ENCODE measurements at regions not wholly inside any gene's neighbourhood (a gene's known extent, or its start where the extent isn't known, plus 50 kb on each side); places are given as distances from the start of the nearest gene placed in this dataset.
A peak's percentile ranks its signal among the peaks of the same experiment; 100 is the strongest.
"Not testable (repeated sequence)": the region's sequence is repeated elsewhere in the genome, so short reads cannot be mapped to it uniquely, and the experiment has no call there.

DNA sequence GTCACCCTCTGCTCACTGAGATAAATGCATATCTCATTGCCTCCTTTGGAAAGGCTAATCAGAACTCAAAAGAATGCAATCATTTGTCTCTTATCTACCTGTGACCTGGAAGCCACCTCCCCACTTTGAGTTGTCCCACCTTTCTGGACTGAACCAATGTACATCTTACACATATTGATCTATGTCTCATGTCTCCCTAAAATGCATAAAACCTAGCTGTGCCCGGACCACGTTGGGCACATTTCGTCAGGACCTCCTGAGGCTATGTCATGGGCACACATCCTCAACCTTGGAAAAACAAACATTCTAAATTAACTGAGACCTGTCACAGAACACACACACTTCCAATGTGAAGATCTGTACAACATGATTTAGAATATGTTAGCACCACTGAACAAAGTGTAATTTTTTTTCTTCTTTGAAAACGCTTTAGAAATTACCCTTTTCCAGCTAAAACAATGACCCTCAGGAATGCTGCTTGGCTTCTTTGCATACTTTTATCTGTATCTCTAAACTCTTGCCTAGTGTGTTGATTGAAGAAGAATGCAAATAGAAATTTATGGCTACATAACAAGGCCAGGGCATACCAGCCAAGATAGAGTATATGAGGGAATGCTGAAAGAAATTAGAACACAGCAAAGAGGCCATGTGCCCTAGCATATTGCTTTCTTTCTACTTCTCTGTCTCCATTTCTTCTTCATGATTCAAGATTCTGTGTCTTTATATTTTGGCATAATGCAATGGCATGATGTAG is 84.6 kb upstream of the DST start:
- H3K4me1 Mint-ChIP-seq: no peaks in the 10 kb centered on the region
- ATAC-seq: no peak

DNA sequence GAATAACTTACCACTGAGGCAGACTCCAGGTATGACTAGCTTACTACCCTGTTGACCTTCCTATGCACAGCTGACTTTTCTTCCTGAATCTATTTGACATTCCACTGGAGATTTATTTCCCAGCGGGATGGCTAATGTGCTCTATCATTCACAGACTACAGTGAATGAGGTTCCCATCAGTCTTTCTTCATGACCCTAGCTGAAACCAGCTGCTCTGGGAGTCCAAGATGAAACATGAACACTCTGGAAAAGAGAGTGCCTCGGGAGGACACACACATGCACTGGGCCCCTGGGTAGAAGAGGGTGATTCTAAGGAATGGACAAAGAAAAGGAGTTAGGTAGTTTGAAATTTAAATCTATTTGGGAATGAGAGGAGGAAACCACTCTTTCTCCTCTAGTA is 82.6 kb upstream of the DST start:
- Mint-ChIP-seq H3K36me3 (no peaks in the 10 kb centered on the region), H3K4me3 (no peak overlapping the region), H3K9me3 (no peaks in the 10 kb centered on the region), H3K27me3 (no peaks in the 10 kb centered on the region), H3K4me1 (no peaks in the 10 kb centered on the region), H3K27ac (no peak overlapping the region)
- no peak for ATAC-seq

More for the DNA sequence above, 84.6 kb upstream of the DST start:
- H3K27ac Mint-ChIP-seq: no peak overlapping the region
- H3K9me3 Mint-ChIP-seq: no peaks in the 10 kb centered on the region
- H3K4me3 Mint-ChIP-seq: no peak overlapping the region
- H3K36me3 Mint-ChIP-seq: no peaks in the 10 kb centered on the region
- H3K27me3 Mint-ChIP-seq: no peaks in the 10 kb centered on the region

DNA sequence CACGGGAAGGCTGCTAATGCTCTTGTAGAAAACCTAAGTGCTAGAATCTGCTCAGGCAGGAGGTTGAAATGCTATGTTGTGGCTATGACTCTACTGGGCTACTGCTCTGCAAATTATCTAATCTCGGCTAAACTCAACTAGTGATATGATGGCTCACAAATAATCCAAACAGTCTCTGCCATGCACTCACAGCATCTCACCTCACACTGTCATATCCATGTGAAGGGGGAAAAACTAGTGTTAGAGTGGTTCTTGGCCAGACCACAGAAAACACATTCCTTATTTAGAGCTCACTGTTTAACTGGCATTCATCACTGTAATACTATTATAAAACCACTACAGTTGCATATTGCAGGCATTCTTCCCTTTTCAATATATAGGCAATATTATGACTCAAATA is 81.8 kb upstream of the DST start:
- Mint-ChIP-seq H3K4me3 (no peak overlapping the region), H3K36me3 (no peaks in the 10 kb centered on the region), H3K9me3 (peaks cover 4% of the 10 kb centered on the region), H3K4me1 (no peaks in the 10 kb centered on the region), H3K27ac (no peak overlapping the region), H3K27me3 (no peaks in the 10 kb centered on the region)
- no peak for ATAC-seq

DNA sequence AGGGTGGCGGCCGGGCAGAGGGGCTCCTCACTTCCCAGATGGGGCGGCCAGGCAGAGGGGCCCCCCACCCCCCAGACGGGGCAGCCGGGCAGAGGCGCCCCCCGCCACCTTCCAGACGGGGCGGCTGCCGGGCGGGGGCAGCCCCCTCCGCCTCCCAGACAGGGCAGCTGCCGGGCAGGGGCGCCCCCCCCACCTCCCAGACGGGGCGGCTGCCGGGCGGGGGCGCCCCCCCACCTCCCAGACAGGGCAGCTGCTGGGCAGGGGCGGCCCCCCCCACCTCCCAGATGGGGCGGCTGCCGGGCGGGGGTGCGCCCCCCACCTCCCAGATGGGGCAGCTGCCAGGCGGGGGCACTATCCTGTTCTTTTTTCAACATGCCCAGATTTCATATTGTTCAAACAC is 78.2 kb upstream of the DST start:
- Mint-ChIP-seq H3K4me3 (no peak overlapping the region), H3K9me3 (peaks cover 9% of the 10 kb centered on the region), H3K27ac (no peak overlapping the region), H3K27me3 (no peaks in the 10 kb centered on the region), H3K4me1 (no peaks in the 10 kb centered on the region), H3K36me3 (no peaks in the 10 kb centered on the region)
- ATAC-seq: peak; percentile 76

DNA sequence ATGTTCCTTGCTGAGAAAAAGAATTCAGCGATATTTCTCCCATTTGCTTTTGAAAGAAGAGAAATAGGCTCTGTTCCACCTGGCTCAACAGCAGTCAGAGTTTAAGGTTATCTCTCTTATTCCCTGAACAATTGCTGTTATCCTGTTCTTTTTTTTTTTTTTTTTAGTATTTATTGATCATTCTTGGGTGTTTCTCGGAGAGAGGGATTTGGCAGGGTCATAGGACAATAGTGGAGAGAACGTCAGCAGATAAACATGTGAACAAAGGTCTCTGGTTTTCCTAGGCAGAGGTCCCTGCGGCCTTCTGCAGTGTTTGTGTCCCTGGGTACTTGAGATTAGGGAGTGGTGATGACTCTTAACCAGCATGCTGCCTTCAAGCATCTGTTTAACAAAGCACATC is 77.5 kb upstream of the DST start:
- H3K4me3 Mint-ChIP-seq, H3K4me1 Mint-ChIP-seq, H3K27ac Mint-ChIP-seq, ATAC-seq, H3K36me3 Mint-ChIP-seq, H3K9me3 Mint-ChIP-seq, H3K27me3 Mint-ChIP-seq: not testable (repeated sequence)

DNA sequence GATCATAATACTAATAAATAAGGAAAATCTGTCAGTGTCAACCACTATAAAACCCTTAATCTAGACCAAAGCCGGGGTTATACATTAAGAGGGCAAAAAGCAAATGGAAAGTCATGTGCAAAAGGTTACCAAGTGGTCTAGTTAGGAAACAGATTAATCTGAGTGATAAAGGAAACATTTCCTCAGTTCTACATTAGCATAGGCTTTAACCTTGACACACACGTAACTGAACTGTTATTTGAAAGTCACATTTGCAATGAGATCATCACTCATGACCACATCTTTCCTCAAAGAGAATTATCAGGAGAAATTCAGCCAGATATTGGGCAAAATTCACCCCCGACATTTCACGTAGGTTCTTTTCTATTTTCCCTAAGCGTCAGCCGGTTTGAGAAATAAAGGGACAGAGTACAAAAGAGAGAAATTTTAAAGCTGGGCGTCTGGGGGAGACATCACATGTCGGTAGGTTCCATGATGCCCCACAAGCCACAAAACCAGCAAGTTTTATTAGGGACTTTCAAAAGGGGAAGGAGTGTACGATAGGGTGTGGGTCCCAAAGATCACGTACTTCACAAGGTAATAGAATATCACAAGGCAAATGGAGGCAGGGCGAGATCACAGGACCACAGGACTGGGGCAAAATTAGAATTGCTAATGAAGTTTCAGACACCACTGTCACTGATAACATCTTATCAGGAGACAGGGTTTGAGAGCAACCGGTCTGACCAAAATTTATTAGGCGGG is 76.8 kb upstream of the DST start:
- not testable (repeated sequence) for H3K9me3 Mint-ChIP-seq, H3K27me3 Mint-ChIP-seq, H3K4me3 Mint-ChIP-seq, ATAC-seq, H3K27ac Mint-ChIP-seq, H3K4me1 Mint-ChIP-seq, H3K36me3 Mint-ChIP-seq

DNA sequence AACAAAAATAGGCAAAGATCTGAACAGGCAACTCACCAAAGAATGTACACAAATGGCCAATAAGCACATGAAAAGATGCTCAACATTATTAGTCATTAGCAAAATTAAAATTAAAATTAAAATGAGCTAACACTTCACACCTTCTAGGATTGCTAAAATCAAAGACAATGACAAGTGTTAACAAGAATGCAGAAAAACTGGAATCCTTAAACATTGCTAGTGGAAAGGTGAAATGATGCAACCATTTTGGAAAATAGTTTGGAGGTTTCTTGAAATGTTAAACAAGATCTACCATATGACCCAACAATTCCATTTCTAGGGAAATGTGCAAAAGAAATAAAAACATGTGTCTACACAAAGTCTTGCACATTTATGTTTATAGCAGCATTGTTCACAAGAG is 75.5 kb upstream of the DST start:
- no peaks in the 10 kb centered on the region for H3K4me1 Mint-ChIP-seq
- H3K4me3 Mint-ChIP-seq: no peak overlapping the region
- no peak for ATAC-seq
- H3K36me3 Mint-ChIP-seq: no peaks in the 10 kb centered on the region
- H3K27me3 Mint-ChIP-seq: no peaks in the 10 kb centered on the region
- no peak overlapping the region for H3K27ac Mint-ChIP-seq
- peaks cover 9% of the 10 kb centered on the region for H3K9me3 Mint-ChIP-seq

DNA sequence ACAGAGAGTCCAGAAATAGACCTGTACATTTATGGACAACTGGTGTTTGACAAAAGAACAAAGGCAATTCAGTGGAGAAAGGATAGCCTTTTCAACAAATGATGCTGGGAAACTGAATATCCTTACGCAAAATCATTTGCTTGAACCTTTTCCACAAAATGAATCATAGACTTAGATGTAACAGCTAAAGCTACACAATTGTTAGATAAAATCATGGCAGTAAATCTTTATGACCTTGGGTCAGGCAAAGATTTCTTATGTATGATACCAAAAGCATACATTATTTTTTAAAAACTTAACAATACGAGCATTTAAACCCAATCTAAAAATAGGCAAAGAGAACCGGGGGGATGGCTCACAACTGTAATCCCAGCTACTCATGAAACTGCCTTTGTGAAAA is 73.5 kb upstream of the DST start:
- H3K4me1 Mint-ChIP-seq: no peaks in the 10 kb centered on the region
- peaks cover 9% of the 10 kb centered on the region for H3K9me3 Mint-ChIP-seq
- no peak overlapping the region for H3K4me3 Mint-ChIP-seq
- no peak overlapping the region for H3K27ac Mint-ChIP-seq
- no peaks in the 10 kb centered on the region for H3K36me3 Mint-ChIP-seq
- no peak for ATAC-seq
- no peaks in the 10 kb centered on the region for H3K27me3 Mint-ChIP-seq

DNA sequence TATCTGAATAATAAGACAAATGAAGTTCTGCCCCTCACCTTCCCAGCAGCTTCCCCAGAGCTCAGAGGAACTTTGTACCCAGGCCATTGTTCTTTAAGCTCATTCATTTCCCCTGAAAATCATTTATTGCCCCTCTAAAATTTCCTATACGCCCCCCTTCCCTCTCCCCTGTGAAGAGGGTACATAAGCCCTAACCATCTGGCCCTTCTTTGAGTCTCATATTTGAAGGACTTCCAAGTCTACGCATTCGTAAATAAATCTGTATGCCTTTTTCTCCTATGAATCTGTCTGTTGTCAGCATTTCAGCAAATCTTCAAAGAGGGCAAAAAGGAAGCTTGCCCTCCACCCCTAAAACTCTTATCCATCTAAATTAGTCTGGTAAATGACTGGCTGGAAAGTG is 73.1 kb upstream of the DST start:
- no peak for ATAC-seq
- Mint-ChIP-seq H3K36me3 (no peaks in the 10 kb centered on the region), H3K27ac (no peak overlapping the region), H3K9me3 (peaks cover 9% of the 10 kb centered on the region), H3K27me3 (no peaks in the 10 kb centered on the region), H3K4me1 (no peaks in the 10 kb centered on the region), H3K4me3 (no peak overlapping the region)

DNA sequence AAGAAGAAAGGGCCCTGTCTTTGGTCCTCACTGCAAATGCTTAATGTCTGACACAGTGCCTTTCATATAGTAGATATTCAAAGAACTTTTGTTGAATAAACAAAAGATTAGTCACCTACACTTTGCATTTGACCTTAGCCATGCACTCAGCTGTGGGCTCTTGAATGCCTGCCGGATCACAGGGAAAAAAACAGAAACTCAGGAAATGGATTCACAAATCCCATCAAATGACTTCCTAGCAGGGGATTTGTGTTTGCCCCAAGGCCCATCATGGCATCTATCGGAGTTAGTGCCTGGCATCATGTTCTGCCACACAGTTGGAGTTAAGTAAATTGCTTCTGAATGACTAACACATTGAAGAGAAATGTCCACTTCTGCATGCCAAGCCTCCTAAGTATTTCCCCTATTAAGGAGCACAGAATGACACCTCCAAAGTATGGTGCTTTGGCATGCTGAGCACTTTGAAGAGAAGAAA is 72.3 kb upstream of the DST start:
- Mint-ChIP-seq H3K36me3 (no peaks in the 10 kb centered on the region), H3K27me3 (no peaks in the 10 kb centered on the region), H3K4me1 (no peaks in the 10 kb centered on the region), H3K4me3 (no peak overlapping the region), H3K9me3 (peaks cover 9% of the 10 kb centered on the region), H3K27ac (no peak overlapping the region)
- no peak for ATAC-seq

DNA sequence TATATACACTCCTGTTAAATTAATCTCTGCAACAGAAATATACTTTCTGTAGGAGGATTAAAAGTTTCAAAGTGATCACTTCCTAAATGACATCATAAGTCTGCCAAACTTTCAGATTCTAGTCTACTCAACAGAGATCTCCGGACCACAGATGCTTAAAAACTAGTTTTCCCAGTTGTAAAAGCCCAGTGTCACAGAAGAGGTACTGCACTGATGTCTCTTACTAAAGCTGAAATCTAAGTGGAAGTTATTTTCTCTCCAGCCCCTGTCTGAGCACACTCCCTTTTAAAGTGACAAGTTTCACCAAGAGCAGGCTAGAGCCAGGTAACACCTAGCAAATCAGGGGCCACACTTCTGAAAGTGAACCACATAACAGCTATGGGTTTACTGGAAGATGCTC is 71.6 kb upstream of the DST start:
- Mint-ChIP-seq H3K4me3 (no peak overlapping the region), H3K27me3 (no peaks in the 10 kb centered on the region), H3K36me3 (no peaks in the 10 kb centered on the region), H3K27ac (no peak overlapping the region), H3K4me1 (no peaks in the 10 kb centered on the region), H3K9me3 (peaks cover 3% of the 10 kb centered on the region)
- ATAC-seq: no peak

DNA sequence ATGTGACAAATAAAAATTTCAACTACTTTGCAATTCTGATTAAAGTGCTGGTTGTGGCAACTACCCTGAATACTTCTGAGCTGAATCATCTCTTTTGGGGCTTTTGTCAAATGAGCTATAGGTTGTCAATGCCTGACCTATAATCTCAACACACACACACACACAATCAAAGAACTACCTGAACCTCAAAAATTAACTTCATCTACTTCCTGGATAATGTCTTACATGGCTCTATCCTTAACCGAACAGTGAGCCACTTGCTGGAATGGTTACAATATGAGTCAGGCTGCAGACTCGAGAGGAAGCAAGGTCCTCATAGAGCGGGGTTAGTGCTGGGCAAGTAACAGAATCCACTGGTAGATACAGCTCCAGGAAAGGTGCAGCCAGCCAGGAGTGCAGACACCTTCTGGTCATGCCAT is 70.6 kb upstream of the DST start:
- no peaks in the 10 kb centered on the region for H3K27me3 Mint-ChIP-seq

DNA sequence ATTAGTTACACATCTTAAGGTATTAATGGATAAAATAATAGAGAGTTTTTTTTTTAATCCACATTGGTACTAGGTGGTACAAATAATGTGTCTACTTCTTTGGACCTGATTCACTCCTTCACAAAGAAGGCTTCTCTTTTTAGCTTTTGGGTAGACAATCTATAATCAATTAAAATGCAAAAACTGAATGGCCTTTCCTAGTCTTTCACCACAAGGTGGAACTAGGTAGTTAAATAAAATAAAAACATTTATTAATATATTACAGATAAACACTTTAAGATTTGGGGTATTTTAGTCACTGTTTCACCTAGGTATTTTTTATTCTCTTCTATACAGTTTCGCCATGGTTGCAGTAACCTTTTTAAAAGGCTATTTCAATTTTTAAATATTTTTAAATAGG is 68.3 kb upstream of the DST start:
- Mint-ChIP-seq H3K9me3 (no peaks in the 10 kb centered on the region), H3K36me3 (no peaks in the 10 kb centered on the region), H3K4me1 (no peaks in the 10 kb centered on the region), H3K27me3 (no peaks in the 10 kb centered on the region), H3K27ac (no peak overlapping the region), H3K4me3 (no peak overlapping the region)
- no peak for ATAC-seq

More for the DNA sequence above, 70.6 kb upstream of the DST start:
- H3K4me3 Mint-ChIP-seq: no peak overlapping the region
- H3K27ac Mint-ChIP-seq: no peak overlapping the region
- no peaks in the 10 kb centered on the region for H3K4me1 Mint-ChIP-seq
- ATAC-seq: no peak
- H3K36me3 Mint-ChIP-seq: no peaks in the 10 kb centered on the region
- no peaks in the 10 kb centered on the region for H3K9me3 Mint-ChIP-seq

DNA sequence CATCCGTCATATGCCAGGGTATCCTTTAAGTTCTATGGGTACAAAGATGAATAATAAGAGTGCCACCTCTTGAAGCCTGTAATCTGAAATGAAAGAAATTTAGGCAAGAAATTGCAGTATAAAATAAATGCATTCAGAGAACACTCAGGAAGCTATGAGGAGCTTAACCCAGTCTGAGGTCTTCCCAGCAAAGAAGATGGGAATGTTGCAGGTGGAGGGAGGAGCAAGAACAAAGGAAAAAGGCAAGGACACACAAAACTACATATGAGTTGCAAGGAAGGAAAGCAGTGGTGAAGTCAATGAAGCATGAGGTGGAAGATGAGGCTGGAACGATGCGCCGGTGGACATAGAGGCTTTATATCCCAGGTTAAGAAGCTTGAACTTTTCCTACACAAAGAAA is 67.0 kb upstream of the DST start:
- Mint-ChIP-seq H3K27me3 (no peaks in the 10 kb centered on the region), H3K36me3 (no peaks in the 10 kb centered on the region), H3K4me3 (no peak overlapping the region), H3K9me3 (no peaks in the 10 kb centered on the region), H3K27ac (no peak overlapping the region), H3K4me1 (no peaks in the 10 kb centered on the region)
- no peak for ATAC-seq

DNA sequence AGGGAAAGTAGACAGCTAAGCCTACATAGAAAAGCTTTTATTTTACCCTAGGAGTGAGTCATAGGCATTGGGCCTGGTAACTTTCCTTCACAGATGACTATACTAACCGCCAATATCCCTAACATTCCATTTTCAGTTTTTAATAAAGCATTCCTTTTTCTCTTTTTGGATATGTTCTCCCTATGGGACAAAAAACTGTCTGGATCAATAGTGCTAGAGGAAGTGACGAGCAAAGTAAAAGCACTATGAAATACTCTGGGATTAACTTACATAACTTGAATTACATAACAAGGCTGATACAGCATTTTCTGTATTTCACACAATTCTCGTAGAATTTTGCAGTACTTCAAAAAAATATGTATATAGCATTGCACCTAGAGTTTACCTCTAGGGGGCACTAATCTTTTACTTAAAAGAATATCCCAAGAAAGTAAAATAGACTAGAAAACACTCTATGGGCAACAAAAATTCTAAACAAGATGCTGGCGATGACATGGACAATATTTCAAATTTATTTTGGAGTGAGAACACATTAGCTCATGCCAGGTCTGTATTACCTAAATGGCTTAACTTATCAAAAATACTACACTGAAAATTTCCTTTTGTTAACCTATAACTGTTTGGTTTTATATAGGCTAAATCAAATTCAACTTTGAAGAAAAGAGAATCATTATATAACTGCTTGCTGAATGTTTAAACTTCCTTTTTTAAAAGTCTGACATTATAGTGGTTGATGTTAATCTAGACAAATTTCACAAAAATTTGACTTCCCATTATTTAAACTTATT is 66.3 kb upstream of the DST start:
- Mint-ChIP-seq H3K4me3 (no peak overlapping the region), H3K36me3 (no peaks in the 10 kb centered on the region), H3K27ac (no peak overlapping the region), H3K4me1 (no peaks in the 10 kb centered on the region), H3K27me3 (no peaks in the 10 kb centered on the region), H3K9me3 (no peaks in the 10 kb centered on the region)
- no peak for ATAC-seq

Data from stimulated activated memory B cell treated with anti-CD40 and anti-IgM and Interleukin-4, amounts not matched to agents 10 μg/mL and 1 μg/mL and 100 μg/mL, for 72 hours (primary cell).